A673 (cell line): ENCODE measurements at regions not wholly inside any gene's neighbourhood (a gene's known extent, or its start where the extent isn't known, plus 50 kb on each side); places are given as distances from the start of the nearest gene placed in this dataset.

Experiments used
- BruUV-seq: library from RNA; stranded (reverse); fragments of 400-500 nt; replicated peaks from 2 replicates; lab custom pipeline; 2021; lab: Mats Ljungman, UMichigan
- CTCF ChIA-PET: fragments of 300-600 bp; sonication (Branson Sonifier 250); formaldehyde crosslinking; loops from one replicate; lab custom pipeline; 2022; ENCODE audit warnings: antibody characterized with exemption; lab: Charles Lee
- POLR2A ChIA-PET: fragments of 300-600 bp; sonication (Branson Sonifier 250); formaldehyde crosslinking; loops from one replicate; lab custom pipeline; 2022; ENCODE audit warnings: antibody characterized with exemption; ENCODE audit not compliant: low non-redundant PET; lab: Charles Lee
- DNase-seq: peaks from one replicate; pipeline ENCODE4 v3.0.0-alpha.2; 2015; ENCODE audit warnings: low spot score
- H3K27ac ChIP-seq: fragments of 200-600 bp; sonication (generic); 2 replicates; pipeline ENCODE4 v1.5.1; 2016; ENCODE audit warnings: mixed run types, low read depth, mild to moderate bottlenecking, mixed read lengths, antibody characterized with exemption, low read length; ENCODE audit not compliant: poor library complexity, severe bottlenecking
- H3K27me3 ChIP-seq: fragments of 200-600 bp; sonication (generic); replicated peaks from 2 replicates; pipeline ENCODE4 v1.6.1; 2017; ENCODE audit warnings: mixed run types, low read depth, mild to moderate bottlenecking, mixed read lengths, antibody characterized with exemption, low read length; ENCODE audit not compliant: insufficient read depth, poor library complexity
- H3K36me3 ChIP-seq: fragments of 200-600 bp; sonication (generic); 2 replicates; pipeline ENCODE4 v1.6.1; 2016; ENCODE audit warnings: mixed run types, mild to moderate bottlenecking, mixed read lengths, antibody characterized with exemption, low read length; ENCODE audit not compliant: insufficient read depth, poor library complexity, severe bottlenecking
- H3K4me1 ChIP-seq: fragments of 200-600 bp; sonication (generic); 2 replicates; pipeline ENCODE4 v1.6.1; 2017; ENCODE audit warnings: mixed run types, mild to moderate bottlenecking, mixed read lengths, antibody characterized with exemption, low read length; ENCODE audit not compliant: insufficient read depth, poor library complexity, severe bottlenecking
- H3K4me3 ChIP-seq: fragments of 200-600 bp; sonication (generic); 2 replicates; pipeline ENCODE4 v1.5.1; 2016; ENCODE audit warnings: low read depth, mixed run types, mild to moderate bottlenecking, mixed read lengths, low read length; ENCODE audit not compliant: poor library complexity, severe bottlenecking
- H3K9me3 ChIP-seq: fragments of 200-600 bp; sonication (generic); 2 replicates; pipeline ENCODE4 v1.6.1; 2016; ENCODE audit warnings: mixed run types, low read depth, mild to moderate bottlenecking, mixed read lengths, antibody characterized with exemption, low read length; ENCODE audit not compliant: poor library complexity, severe bottlenecking
- CTCF ChIP-seq: fragments of 300-800, 200-600 bp; sonication (generic); conservative IDR thresholded peaks from 2 replicates; pipeline ENCODE4 v1.5.1; 2017; ENCODE audit warnings: low read depth, mild to moderate bottlenecking, antibody characterized with exemption, low read length, moderate library complexity, mixed read lengths
- EZH2 ChIP-seq: fragments of 200-600 bp; sonication (generic); IDR thresholded peaks from 2 replicates; pipeline ENCODE4 v1.6.1; 2017; ENCODE audit warnings: borderline replicate concordance, low read depth, mild to moderate bottlenecking, mixed read lengths, antibody characterized with exemption, low read length; ENCODE audit not compliant: poor library complexity, severe bottlenecking
- intact Hi-C: fragments of 100-400 bp; cut with micrococcal nuclease; formaldehyde crosslinking; loops from one replicate; pipeline ENCODE4 v1.10.0; 2022; ENCODE audit not compliant: unreplicated experiment

GRCh38 chr2:155308367-155309009, 610.0 kb downstream of the KCNJ3 start:
- POLR2A ChIA-PET, result no interaction called here
- no peaks in the 10 kb centered on the region for H3K27me3 ChIP-seq
- no TSS peak for BruUV-seq
- H3K4me3 ChIP-seq, result no peak overlapping the region
- no peaks in the 10 kb centered on the region for H3K36me3 ChIP-seq
- no peak for DNase-seq
- H3K27ac ChIP-seq, result no peak overlapping the region
- H3K4me1 ChIP-seq, result no peaks in the 10 kb centered on the region
- intact Hi-C loops, result no loop called here
- CTCF ChIA-PET, result interaction anchor here (0.9 kb wide), 1 partner anchor 870 kb away, joined by 5 read pairs; no protein-coding TSS in a partner anchor
- no peak for TF ChIP-seq EZH2
- TF ChIP-seq CTCF, result no peak
- no peaks in the 10 kb centered on the region for H3K9me3 ChIP-seq

GRCh38 chr2:155301221-155301620, 602.7 kb downstream of the KCNJ3 start:
- H3K36me3 ChIP-seq, result no peaks in the 10 kb centered on the region
- no peaks in the 10 kb centered on the region for H3K4me1 ChIP-seq
- H3K4me3 ChIP-seq, result no peak overlapping the region
- no peaks in the 10 kb centered on the region for H3K9me3 ChIP-seq
- intact Hi-C loops, result no loop called here
- H3K27ac ChIP-seq, result no peak overlapping the region
- CTCF ChIA-PET, result no interaction called here
- TF ChIP-seq CTCF, result no peak
- TF ChIP-seq EZH2, result no peak
- H3K27me3 ChIP-seq, result peaks cover 7% of the 10 kb centered on the region
- no peak for DNase-seq
- BruUV-seq, result no TSS peak
- POLR2A ChIA-PET, result no interaction called here

- H3K27ac ChIP-seq, result no peak overlapping the region
- POLR2A ChIA-PET, result no interaction called here
- no peak overlapping the region for H3K4me3 ChIP-seq
- TF ChIP-seq CTCF (no peak), EZH2 (no peak)
- no TSS peak for BruUV-seq
- intact Hi-C loops, result no loop called here
- H3K9me3 ChIP-seq, result no peaks in the 10 kb centered on the region
- peaks cover 21% of the 10 kb centered on the region for H3K27me3 ChIP-seq
- no peaks in the 10 kb centered on the region for H3K36me3 ChIP-seq
- no peaks in the 10 kb centered on the region for H3K4me1 ChIP-seq
- CTCF ChIA-PET, result no interaction called here
- no peak for DNase-seq
Observed at GRCh38 chr2:155298001-155298400, 599.5 kb downstream of the KCNJ3 start.
